Left cardiac atrium (tissue), 4 donors: ENCODE measurements at regions not wholly inside any gene's neighbourhood (a gene's known extent, or its start where the extent isn't known, plus 50 kb on each side); places are given as distances from the start of the nearest gene placed in this dataset.

Source experiments
- ATAC-seq, 2 donors: fragments of 200-7000 bp; cut with Tn5 transposase; one replicate each; pipeline ENCODE4 v1.9.1; 2020; ENCODE audit warnings: mild to moderate bottlenecking in 2 of 2, moderate library complexity in 2 of 2
- DNase-seq: peaks from one replicate; pipeline ENCODE4 v3.0.0-alpha.2; 2020
- intact Hi-C, 2 donors: fragments of 100-400 bp; cut with DNase I; formaldehyde crosslinking; loops; one replicate each; pipeline versions ENCODE4 v1.14.1 to v1.15.1; 2022 to 2023
- donor health status: DM: no; HTN: yes; CAD: no.
- donor health status: DM: no; HTN: yes; CAD: no; lungs with severe emphysema.
- donor health status: DM: yes; HTN: yes; CAD: no.
- donor health status: Dilated cardiomyopathy.

DNA sequence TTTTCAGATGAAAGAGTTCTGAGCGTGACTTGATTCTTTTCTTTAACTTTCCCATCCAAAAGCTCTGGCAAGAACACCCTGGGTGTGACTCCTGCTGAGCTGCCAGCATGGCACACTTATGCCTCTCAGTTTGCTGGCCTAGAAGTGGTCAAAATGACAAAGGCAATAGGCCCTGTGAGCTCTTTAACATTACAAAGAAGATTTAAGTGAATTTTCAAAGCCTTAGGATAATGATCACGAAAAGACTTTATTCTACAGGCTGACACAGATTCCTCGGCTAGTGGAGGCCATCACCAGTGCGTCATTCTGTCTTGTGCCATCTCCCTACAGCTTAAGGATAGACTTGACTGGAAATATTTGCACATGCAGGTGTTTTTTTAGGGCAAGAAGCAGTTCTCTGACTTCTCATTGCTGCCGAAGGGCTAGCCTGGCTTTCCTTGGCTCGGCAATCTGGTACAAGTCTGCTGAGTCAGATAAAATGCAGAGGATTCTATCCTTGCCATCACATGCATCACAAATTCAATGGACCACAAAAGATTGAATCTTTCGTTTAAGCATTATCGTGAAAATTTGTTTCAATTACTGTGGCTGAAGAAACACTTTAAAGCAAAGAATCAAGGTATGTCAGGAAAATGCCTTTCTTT lies 311.5 kb downstream of the COX7C start:
- ATAC-seq (no peak), DNase-seq (no peak)
- intact Hi-C loops: no loop called here

DNA sequence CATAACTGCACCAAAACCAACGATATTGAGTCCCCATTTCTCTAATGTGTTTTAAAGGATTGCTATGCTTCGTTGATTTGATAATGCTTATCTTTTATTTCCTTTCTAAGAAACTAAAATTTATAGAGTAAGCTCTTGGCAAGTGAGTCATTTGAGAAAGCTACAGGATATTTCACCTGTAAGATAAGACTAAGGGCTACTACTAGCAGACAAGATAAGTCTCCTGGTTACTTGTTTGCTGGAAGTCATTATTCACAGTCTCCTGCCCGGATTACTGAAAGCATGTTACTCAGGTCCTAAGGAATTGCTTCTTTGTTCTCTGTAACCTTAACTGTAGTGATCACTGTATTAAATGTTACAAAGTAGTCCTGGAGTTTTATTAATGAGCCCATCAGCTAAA lies 315.9 kb upstream of the RASA1 start:
- DNase-seq (no peak), ATAC-seq (no peak)
- intact Hi-C loops: no loop called here

DNA sequence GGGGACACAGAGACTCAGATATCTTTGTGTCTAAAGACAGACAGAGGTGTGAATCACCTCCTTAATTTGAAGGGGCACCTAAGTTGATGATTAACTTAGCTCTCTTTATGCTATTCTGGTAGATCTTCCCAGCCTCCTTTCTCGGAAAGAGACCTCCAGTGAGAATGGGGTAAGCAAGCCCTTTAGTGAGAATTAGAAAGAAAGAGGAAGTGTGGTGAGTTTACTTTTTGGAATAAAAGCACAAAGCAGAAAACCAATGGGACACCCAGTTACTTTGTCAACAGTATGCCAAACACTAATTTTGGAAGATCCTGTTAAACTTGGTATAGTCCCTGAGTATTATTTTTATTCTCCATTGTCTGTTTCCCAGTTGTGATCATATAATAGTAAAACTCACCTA lies 302.8 kb upstream of the RASA1 start:
- no peak for DNase-seq
- no peak for ATAC-seq
- intact Hi-C loops: loop anchor here in 1 of 2 donors (5.0 kb wide), 1 partner anchor 83 kb away; no protein-coding TSS in a partner anchor

DNA sequence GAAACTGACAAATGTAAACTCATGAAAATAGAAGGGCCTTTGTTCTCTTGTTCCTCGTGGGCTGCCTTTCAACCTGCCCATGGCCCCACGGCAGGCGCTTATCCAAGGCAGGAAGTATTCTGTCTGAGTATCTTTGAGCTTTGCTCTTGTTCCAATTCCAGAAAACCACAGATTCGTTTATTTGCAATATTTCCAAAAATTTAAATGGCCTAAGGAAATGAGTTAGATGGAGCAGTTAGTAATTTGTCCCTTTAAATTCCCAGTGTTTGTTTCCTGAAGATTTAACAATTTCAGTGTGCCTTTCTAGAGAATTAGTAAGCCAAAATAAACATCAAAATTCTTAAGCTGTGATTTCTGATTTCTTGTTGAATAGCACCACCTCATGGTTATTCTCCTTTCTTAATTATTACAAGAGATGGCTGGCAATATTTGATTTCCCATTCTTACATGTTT lies 299.4 kb upstream of the RASA1 start:
- peak; percentile 44 to 88 for ATAC-seq
- peak; percentile 40 for DNase-seq
- intact Hi-C loops: loop anchor here (2.0 to 5.0 kb wide), 2 partner anchors 86 to 88 kb away; no protein-coding TSS in a partner anchor

DNA sequence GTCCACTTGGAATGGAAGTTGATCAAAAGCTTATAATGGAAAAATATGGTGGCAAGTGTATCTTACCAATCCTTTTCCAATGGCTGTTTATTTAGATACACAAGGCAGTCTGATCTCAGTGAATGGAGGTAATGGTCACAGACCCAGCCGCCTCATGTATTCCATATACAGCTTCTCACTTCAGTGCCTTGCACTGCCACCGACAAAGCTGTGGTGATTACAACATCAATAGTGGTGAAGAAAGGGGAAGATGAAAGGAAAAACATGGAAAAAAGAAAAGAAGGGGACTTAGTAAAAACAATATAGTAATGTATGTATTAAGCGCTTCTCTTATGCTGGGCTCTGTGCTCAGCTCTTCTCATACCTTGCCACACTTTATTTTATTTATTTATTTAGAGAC lies 297.3 kb upstream of the RASA1 start:
- DNase-seq (no peak), ATAC-seq (peak in 1 of 2 donors; percentile 29)
- intact Hi-C loops: no loop called here

DNA sequence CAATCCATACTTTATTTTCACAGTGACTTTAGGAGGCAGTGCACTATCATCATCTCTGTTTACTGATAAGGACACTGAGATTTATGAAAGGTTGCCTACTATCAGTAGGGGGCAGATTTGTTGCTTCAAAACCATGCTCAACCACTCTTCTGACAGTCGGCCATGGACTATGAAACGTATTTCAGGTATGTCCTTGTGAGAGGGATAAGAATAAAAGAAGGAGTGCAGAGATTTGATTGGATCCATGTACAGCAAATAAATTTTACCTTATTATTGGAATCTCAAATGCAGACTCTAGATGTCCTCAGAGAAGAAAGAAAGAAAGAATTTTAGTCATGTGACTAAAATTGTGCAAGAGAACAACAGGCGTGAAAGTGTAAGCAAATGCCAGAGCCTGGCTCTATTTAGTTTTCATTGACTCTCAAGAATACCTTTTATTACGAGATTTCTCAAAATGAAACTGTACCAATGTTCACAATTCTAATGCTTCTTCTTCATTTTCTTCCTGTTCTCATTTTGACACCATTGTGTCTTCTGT lies 296.6 kb upstream of the RASA1 start:
- ATAC-seq: peak; percentile 50 to 81
- intact Hi-C loops: no loop called here
- DNase-seq: no peak

DNA sequence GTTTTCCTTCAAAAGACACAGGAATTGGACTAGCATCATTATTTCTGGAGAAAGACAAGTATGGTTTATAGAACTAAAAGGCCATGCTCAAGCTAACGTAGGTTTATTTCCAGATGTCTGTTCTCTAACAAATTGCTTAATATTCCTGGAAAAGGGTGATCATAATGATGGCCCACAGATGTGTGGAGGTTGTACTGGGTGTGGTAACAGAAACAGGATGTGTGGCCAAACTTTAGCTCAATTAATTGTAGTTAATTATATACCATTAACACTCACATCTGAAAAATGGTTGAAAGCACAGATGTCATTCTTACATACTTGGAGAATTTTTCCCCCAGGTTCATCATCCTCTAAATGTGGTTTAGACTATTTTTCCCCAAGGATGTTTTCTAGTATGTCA lies 292.7 kb upstream of the RASA1 start:
- ATAC-seq (peak in 1 of 2 donors; percentile 33), DNase-seq (no peak)
- intact Hi-C loops: no loop called here

DNA sequence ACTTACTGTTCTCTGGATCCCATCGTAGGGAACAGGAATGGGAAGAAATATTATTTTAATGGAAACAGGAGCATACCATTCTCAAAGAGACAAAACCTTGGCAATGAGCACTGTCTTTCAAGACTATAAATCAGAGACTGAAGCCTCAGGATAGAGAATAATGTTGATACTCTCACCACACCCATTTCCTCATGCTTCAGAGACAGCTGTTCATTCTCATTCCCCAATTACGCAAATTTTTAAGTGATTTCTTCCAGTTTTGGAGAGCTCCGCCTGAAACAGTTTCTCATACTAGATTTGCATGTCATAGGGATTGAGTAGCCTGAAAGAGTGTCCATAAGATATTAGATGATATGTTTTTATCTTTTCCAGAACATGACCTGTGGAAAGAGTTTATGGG lies 290.5 kb upstream of the RASA1 start:
- intact Hi-C loops: no loop called here
- ATAC-seq (peak in 1 of 2 donors; percentile 59), DNase-seq (no peak)

DNA sequence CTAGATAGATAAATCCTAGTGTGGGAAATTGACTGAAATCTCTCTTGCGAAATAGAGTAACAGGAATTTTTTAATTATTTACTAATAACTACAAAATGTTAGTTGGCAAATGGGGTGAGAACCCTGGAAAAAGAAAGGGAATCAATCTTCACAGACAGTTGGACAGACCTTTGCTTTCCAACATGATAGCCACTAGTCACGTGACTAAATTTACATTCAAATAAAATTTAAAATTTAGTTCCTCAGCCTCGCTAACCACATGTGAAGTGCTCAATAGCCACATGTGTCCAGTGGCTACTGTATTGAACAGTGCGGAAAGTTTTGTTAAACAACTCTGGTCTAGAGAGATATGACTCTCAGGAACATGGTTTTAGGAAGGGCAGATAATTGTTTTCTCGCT lies 289.9 kb upstream of the RASA1 start:
- ATAC-seq: no peak
- intact Hi-C loops: no loop called here
- DNase-seq: no peak

DNA sequence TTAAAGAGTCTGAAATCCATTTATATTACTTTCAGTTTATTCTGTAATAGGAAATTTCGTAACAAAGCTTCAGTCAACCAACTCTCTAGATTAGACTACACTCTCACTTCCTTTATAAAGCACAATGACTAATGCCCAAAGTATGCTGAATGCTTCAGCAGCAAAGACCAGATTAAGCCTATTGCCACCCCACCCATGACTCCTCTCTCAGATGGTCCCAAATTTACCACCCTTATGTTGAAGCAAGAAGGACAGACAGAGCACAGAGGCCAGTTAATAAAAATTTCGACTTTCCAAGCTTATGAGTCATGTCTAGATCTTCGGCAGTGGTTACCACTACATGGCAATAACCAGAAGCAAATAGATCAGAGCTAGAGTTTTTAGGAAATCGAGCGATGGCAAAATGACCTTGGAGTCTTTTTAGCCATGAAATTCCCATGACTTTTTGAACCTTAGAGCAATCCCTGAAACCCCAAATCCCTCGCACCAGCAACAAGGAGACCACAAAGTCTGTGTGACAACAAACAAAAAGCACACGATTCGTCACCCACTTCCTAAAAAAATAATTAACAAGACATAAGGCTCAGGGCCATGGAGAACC lies 287.8 kb upstream of the RASA1 start:
- ATAC-seq: peak; percentile 53 to 93
- intact Hi-C loops: no loop called here
- no peak for DNase-seq

DNA sequence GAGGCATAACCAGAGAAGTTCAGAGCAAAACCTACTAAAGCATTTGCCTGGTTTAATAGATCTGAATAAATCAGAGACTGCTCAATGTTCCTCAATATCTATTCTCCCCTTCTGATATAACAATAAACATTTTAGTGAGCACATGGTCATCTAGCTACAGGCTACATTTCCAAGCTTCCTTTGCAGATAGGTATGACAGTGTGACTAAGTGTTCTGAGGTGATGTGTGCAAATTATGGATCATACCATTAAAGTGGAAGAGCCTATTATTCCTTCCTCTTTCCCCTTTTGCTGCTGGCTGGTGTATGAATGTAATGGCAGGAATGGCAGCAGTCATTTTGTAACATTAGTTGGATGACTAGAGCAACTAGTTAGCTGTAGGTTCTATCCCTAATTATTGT lies 285.8 kb upstream of the RASA1 start:
- intact Hi-C loops: no loop called here
- ATAC-seq (no peak), DNase-seq (no peak)

DNA sequence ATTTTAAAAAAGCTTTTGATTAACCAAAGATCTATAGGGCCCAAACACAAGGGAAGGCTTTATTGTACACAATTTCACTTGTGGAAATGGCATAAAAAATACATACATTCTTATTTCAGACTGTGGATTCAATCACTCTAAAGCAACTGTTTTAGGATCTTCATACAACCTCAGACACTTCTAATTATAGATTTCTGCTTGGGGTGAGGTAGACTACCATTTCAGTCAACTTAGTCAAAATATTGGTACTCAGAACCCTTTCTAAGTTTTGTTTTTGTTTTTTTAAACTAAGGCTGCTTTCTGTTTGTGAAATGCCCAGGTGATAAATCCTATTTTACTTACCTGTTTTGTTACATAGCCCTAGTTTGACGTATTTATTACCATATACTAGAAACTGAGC lies 284.5 kb upstream of the RASA1 start:
- intact Hi-C loops: no loop called here
- DNase-seq (no peak), ATAC-seq (no peak)

DNA sequence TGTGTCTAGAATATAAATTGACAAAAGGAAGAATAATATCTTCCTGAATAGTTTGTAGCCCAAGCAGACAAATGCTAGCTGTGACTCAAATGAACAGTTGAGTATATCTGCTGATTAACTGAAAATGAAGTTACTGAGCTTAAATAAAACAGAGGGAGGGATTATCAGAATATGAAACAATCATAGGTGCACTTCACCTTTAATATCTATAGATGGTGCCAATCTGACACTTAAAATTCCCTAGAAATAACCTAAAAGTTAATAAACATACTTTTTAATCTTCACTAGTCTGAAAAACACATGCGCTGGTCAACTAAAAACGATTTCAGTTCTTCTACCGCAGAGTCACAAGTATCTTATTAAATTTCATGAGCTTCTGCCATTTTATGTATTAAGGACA lies 280.8 kb upstream of the RASA1 start:
- no peak for ATAC-seq
- DNase-seq: no peak
- intact Hi-C loops: no loop called here

DNA sequence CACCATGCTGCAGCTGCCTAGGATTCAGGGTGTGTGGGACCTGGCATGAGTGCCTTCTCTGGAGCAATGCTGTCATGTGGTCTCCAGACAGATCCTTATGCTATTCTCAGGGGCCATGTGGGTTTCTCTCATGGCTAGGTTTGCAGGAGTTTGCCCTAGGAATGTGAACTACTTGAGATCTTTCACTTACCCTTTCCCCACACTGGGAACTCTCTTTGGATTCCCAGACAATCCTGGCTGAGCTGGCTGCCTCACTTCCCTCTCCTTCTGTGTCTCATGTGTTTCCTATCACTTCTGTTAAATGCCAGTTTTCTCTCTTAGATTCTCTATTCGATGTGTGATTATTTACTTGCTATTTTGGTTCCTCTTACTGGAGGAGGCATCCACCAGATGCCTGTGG lies 270.2 kb upstream of the RASA1 start:
- ATAC-seq (no peak), DNase-seq (no peak)
- intact Hi-C loops: no loop called here

DNA sequence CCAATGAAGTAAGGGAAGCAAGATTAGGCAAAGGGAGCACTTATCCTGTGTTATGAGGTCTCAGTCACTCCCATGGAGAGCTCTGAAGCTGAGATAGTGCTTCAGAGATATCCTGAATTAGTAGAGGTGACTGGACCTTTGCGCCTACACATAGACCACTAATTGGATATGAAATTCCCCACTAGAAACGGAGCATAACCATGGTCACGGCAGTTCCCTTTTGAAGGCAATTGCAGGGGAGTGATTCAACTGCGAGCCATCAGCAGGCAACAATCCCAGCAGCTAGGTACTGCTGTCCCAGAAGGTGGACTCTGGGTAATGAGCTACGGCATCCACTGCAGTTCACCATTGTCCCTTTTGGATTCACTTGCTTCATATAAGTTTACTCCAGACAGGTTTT lies 267.7 kb upstream of the RASA1 start:
- no peak for ATAC-seq
- DNase-seq: no peak
- intact Hi-C loops: no loop called here

DNA sequence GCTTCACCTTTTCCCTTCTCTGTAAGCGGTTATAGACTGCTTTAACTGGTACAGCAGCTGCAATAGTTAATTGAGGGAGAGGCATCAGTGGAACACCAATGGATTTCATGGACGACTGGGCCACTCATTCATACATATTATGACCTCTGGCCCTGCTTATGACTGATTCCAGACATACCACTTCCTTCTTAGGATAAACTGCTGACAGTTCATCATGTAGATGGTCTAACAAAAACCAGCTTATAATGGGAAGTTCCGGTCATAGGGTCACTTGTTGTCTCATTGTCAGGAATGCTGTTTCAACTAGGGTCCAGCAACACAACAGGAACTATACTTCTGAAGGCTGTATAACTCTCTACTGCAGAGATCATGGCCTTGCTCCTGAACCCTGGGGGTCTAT lies 265.2 kb upstream of the RASA1 start:
- intact Hi-C loops: no loop called here
- peak in 1 of 2 donors; percentile 68 for ATAC-seq
- DNase-seq: no peak

DNA sequence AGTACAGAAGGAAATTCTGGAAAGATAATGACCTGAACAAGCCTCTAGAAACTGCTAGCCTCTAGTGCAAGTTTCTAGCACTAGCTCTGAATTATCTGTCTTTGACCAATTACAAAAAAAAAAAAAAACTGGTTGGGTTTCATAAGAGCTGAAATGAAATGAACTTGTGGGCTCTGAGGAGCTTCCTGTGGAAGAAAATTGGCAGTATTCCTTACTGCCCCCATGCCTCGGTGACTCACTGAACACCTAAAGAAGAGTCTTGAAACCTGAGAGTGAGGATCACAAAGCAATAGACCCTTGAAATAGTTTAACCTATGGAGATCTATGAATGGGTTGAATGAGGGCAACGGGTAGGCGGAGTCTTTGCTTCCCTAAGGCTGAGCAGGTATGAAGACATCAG lies 263.6 kb upstream of the RASA1 start:
- intact Hi-C loops: no loop called here

DNA sequence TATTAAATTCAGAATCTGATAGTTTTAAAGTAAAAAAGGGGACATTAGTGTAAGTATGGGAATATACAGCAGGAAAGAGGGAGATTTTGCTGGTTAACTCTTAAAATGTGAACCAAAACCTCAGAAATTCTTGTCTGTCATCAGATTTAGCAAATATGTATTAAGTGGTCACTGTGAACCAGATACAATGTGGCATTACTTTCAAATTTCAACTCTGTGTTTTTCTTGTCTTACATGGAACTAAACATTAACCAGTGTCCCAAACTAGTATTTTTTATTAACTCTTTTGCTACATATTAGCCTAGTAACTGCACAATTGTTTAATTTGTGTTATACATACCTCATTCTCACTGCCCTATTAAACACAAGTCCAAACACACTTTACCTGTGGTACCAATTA lies 259.9 kb upstream of the RASA1 start:
- DNase-seq (no peak), ATAC-seq (no peak)
- intact Hi-C loops: no loop called here

More for the DNA sequence above, 263.6 kb upstream of the RASA1 start:
- DNase-seq: no peak
- ATAC-seq: no peak

DNA sequence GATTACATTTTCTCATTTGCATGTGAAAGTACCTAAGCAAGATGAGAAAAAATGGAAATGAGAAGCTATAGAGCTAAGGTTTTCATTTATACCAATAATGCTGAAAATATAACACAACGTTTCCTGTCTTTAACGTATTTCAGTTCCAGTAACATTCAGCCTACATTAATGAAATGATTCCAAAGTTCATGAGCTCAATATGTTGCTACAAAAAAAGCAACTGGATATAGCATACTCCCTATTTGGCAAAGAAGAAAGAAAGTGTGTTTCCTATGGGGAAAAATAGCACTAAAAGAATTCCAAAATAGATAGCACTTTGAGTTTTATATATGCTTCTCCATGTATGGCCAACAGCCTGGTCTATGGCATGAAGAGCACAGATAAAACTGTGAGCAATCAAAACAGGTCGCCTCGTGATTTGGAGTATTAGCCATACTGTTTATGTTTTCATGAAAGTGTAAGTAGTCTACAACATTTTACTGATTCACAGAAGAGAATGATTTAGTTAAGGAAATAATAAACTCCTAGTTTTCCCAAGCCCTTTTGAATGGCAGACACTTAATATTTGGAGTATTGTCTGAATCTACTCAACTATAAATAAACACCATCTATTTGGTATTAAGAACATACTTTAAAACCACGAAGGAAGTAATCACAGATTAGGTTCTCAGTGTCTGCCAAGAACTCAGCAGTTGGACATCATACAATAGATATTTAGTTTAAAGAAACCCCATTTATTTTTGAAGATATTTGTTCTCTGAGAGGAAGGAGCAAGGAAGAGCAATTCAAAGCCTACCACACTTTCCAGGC lies 258.7 kb upstream of the RASA1 start:
- intact Hi-C loops: no loop called here
- DNase-seq (no peak), ATAC-seq (no peak)

DNA sequence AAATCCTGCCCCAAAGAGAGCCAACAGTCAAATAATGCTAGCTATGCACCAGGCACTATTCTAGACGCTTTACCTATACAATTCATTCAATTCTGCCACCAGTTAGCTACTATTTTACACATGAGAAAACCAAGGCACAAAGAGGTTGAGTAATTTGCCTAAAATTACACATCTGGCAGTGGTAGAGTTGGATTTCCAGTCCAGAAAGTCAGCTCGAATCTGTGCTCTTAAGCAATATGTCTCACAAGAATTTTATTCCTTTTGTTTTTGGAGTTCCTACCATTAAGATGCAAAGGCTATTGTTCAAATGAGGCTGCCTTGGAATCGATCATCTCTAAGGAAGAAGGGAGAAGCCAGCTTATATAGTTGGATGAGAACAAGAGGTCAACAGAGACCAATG lies 256.9 kb upstream of the RASA1 start:
- DNase-seq (no peak), ATAC-seq (no peak)
- intact Hi-C loops: loop anchor here in 1 of 2 donors (5.0 kb wide), 1 partner anchor 133 kb away; no protein-coding TSS in a partner anchor
